ENCODE measurements at regions not wholly inside any gene's neighbourhood (a gene's known extent, or its start where the extent isn't known, plus 50 kb on each side); places are given as distances from the start of the nearest gene placed in this dataset.

DNA sequence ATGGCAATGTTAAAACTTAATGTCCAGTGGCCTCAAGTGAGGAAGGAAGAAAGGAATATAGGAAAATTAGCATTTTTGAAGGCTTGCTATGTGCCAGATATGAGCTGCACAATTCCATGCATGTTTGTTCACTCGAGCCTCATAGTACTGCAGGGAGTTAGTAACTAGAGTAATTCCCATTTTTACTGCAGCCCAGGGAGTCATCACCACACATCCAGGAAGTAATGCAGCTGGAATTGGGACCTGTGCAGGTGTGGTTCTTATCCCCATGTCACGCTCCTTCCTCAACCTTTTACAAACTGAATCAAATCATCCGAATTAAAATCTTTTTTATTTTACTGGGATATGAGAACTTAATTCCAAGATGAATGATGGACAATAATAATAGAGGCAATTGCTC is 149.5 kb upstream of the MAFB start:
- H3K4me2 ChIP-seq (ENCODE audit: low read length), result no peak overlapping the region
- POLR2A ChIA-PET, result no interaction called here
- no peaks in the 10 kb centered on the region for H3K9me2 ChIP-seq (ENCODE audit: insufficient read depth)
- BruUV-seq (replicated peaks), result no TSS peak
- H3K4me3 ChIP-seq (replicated peaks in 1 of 2; ENCODE audit: low read depth in 1 of 2, low read length in 2 of 2), result no peak overlapping the region
- no peak for TF ChIP-seq FOSL1 (IDR thresholded peaks at IDR 0.05; ENCODE audit: low read depth)
- TF ChIP-seq SRF (IDR thresholded peaks at IDR 0.05; ENCODE audit: low read depth), result no peak
- H3K9me3 ChIP-seq (ENCODE audit: control insufficient read depth in 1 of 2, insufficient read depth in 1 of 2, low read depth in 1 of 2, low read length in 2 of 2), result peaks cover 4 to 13% of the 10 kb centered on the region in 2 experiments; a peak in 1 of 4 replicates
- ATAC-seq (no peak), DNase-seq (ENCODE audit: low read depth, low spot score) (no peak)
- intact Hi-C loops (cut with micrococcal nuclease), result no loop called here
- CTCF ChIA-PET, result no interaction called here
- H3K27me3 ChIP-seq (ENCODE audit: insufficient read depth, low read length), result peaks cover 4% of the 10 kb centered on the region; the same call in 1 of the 2 replicates
- H3K36me3 ChIP-seq (ENCODE audit: control insufficient read depth in 1 of 2, insufficient read depth in 2 of 2, low read length in 2 of 2), result no peaks in the 10 kb centered on the region
- RAD21 ChIA-PET (ENCODE audit: low non-redundant PET in 1 of 2, low total read pairs in 2 of 2, uncharacterized antibody in 2 of 2, unreplicated experiment in 2 of 2), result no interaction called here
- H3K27ac ChIP-seq (ENCODE audit: low read depth, low read length), result no peak overlapping the region
- H3K4me1 ChIP-seq (ENCODE audit: control insufficient read depth in 1 of 2, insufficient read depth in 2 of 2, low read length in 2 of 2), result no peaks in the 10 kb centered on the region
- H2AFZ ChIP-seq (ENCODE audit: low read depth, low read length, poor library complexity, severe bottlenecking), result no peak overlapping the region
- H4K20me1 ChIP-seq (ENCODE audit: insufficient read depth), result no peaks in the 10 kb centered on the region
- no peak overlapping the region for H3K9ac ChIP-seq (ENCODE audit: low read length)
- no peaks in the 10 kb centered on the region for H3K79me2 ChIP-seq (ENCODE audit: insufficient read depth, low read length)

DNA sequence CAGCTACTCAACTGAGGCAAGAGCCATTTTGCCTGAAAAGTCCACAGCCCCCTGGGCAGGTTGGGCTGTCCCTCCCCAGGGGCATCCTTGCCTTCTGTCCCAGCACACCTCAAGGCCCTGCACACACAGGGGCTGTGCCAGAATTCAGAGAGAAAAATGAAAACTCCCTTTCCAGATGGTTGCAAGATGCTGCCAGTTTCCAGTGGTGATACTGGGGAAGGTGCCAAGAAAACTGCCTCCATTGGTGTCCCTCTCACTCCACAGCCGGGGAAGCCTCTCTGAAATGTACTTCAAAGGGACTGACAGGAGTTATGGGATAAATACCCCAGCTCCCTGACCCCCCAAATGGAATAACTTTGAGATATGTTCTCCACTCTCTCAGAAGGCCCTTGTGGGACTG is 154.2 kb upstream of the MAFB start:
- Histone ChIP-seq H3K4me3 (replicated peaks in 1 of 2; ENCODE audit: low read depth in 1 of 2, low read length in 2 of 2) (no peak overlapping the region), H3K27me3 (ENCODE audit: insufficient read depth, low read length) (no peaks in the 10 kb centered on the region), H3K9me2 (ENCODE audit: insufficient read depth) (no peaks in the 10 kb centered on the region), H3K4me2 (ENCODE audit: low read length) (no peak overlapping the region), H3K36me3 (ENCODE audit: control insufficient read depth in 1 of 2, insufficient read depth in 2 of 2, low read length in 2 of 2) (no peaks in the 10 kb centered on the region), H3K4me1 (ENCODE audit: control insufficient read depth in 1 of 2, insufficient read depth in 2 of 2, low read length in 2 of 2) (no peaks in the 10 kb centered on the region), H4K20me1 (ENCODE audit: insufficient read depth) (no peaks in the 10 kb centered on the region), H2AFZ (ENCODE audit: low read depth, low read length, poor library complexity, severe bottlenecking) (no peak overlapping the region), H3K9ac (ENCODE audit: low read length) (no peak overlapping the region), H3K79me2 (ENCODE audit: insufficient read depth, low read length) (no peaks in the 10 kb centered on the region), H3K27ac (ENCODE audit: low read depth, low read length) (no peak overlapping the region), H3K9me3 (ENCODE audit: control insufficient read depth in 1 of 2, insufficient read depth in 1 of 2, low read depth in 1 of 2, low read length in 2 of 2) (peaks cover 4 to 13% of the 10 kb centered on the region in 2 experiments; a peak in 2 of 4 replicates)
- intact Hi-C loops (cut with micrococcal nuclease), result no loop called here
- CTCF ChIA-PET, result no interaction called here
- ATAC-seq (no peak), DNase-seq (ENCODE audit: low read depth, low spot score) (no peak)
- no TSS peak for BruUV-seq (replicated peaks)
- RAD21 ChIA-PET (ENCODE audit: low non-redundant PET in 1 of 2, low total read pairs in 2 of 2, uncharacterized antibody in 2 of 2, unreplicated experiment in 2 of 2), result no interaction called here
- POLR2A ChIA-PET, result no interaction called here
- TF ChIP-seq EGR1 (IDR thresholded peaks at IDR 0.05; ENCODE audit: low read depth) (no peak), CBX3 (IDR thresholded peaks at IDR 0.05; ENCODE audit: low read depth) (no peak), SP1 (IDR thresholded peaks at IDR 0.05; ENCODE audit: low read depth) (no peak), ZFX (IDR thresholded peaks at IDR 0.05) (no peak), FOSL1 (IDR thresholded peaks at IDR 0.05; ENCODE audit: low read depth) (no peak), ZNF274 (IDR thresholded peaks at IDR 0.05; ENCODE audit: low read depth, low read length) (no peak), ELF1 (IDR thresholded peaks at IDR 0.05; ENCODE audit: borderline replicate concordance, low read depth) (no peak), EZH2phosphoT487 (IDR thresholded peaks at IDR 0.05; ENCODE audit: borderline replicate concordance) (no peak), TCF7L2 (IDR thresholded peaks at IDR 0.05; ENCODE audit: borderline replicate concordance, extremely low read depth, insufficient read depth, insufficient read length) (no peak), CEBPB (IDR thresholded peaks at IDR 0.05; ENCODE audit: low read depth) (no peak)
- TF ChIP-seq, protein P1, sequence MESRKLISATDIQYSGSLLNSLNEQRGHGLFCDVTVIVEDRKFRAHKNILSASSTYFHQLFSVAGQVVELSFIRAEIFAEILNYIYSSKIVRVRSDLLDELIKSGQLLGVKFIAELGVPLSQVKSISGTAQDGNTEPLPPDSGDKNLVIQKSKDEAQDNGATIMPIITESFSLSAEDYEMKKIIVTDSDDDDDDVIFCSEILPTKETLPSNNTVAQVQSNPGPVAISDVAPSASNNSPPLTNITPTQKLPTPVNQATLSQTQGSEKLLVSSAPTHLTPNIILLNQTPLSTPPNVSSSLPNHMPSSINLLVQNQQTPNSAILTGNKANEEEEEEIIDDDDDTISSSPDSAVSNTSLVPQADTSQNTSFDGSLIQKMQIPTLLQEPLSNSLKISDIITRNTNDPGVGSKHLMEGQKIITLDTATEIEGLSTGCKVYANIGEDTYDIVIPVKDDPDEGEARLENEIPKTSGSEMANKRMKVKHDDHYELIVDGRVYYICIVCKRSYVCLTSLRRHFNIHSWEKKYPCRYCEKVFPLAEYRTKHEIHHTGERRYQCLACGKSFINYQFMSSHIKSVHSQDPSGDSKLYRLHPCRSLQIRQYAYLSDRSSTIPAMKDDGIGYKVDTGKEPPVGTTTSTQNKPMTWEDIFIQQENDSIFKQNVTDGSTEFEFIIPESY (IDR thresholded peaks at IDR 0.05; ENCODE audit: extremely low read depth, insufficient replicate concordance, low read length), result no peak
- TF ChIP-seq, protein P2, sequence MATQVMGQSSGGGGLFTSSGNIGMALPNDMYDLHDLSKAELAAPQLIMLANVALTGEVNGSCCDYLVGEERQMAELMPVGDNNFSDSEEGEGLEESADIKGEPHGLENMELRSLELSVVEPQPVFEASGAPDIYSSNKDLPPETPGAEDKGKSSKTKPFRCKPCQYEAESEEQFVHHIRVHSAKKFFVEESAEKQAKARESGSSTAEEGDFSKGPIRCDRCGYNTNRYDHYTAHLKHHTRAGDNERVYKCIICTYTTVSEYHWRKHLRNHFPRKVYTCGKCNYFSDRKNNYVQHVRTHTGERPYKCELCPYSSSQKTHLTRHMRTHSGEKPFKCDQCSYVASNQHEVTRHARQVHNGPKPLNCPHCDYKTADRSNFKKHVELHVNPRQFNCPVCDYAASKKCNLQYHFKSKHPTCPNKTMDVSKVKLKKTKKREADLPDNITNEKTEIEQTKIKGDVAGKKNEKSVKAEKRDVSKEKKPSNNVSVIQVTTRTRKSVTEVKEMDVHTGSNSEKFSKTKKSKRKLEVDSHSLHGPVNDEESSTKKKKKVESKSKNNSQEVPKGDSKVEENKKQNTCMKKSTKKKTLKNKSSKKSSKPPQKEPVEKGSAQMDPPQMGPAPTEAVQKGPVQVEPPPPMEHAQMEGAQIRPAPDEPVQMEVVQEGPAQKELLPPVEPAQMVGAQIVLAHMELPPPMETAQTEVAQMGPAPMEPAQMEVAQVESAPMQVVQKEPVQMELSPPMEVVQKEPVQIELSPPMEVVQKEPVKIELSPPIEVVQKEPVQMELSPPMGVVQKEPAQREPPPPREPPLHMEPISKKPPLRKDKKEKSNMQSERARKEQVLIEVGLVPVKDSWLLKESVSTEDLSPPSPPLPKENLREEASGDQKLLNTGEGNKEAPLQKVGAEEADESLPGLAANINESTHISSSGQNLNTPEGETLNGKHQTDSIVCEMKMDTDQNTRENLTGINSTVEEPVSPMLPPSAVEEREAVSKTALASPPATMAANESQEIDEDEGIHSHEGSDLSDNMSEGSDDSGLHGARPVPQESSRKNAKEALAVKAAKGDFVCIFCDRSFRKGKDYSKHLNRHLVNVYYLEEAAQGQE (IDR thresholded peaks at IDR 0.05; ENCODE audit: low read depth), result no peak
- TF ChIP-seq, protein P3, sequence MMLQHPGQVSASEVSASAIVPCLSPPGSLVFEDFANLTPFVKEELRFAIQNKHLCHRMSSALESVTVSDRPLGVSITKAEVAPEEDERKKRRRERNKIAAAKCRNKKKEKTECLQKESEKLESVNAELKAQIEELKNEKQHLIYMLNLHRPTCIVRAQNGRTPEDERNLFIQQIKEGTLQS (IDR thresholded peaks at IDR 0.05), result no peak
